ENCODE measurements at regions not wholly inside any gene's neighbourhood (a gene's known extent, or its start where the extent isn't known, plus 50 kb on each side); places are given as distances from the start of the nearest gene placed in this dataset.
A peak's percentile ranks its signal among the peaks of the same experiment; 100 is the strongest.

DNA sequence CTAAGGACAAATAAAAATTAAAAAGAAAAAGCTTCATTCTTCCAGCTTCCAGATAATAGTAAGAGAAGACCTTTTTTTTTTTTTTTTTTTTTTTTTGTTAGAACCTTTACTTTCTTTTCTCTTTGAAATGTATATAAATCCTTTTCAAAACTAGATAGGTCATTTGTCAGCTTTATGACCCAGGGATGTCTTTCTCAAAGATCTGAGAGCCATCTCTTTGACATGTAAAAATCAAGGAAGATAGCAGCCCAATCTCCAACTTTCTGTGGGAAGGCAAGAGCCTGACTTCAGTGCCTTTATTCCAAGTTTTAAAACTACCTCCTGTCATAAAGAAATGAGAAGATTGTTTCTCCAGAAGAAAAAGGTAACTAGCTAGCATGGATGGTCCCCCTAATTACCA is 203.3 kb upstream of the LRFN5 start:
- H3K27ac Mint-ChIP-seq: no peak overlapping the region
- peaks cover 38% of the 10 kb centered on the region for H3K4me1 ChIP-seq (ENCODE audit: insufficient read depth)
- no peaks in the 10 kb centered on the region for H4K20me1 ChIP-seq (replicated peaks; ENCODE audit: insufficient read depth)
- peak; percentile 75 for DNase-seq (ENCODE audit: low spot score)
- H3K4me3 ChIP-seq: no peak overlapping the region
- no peak overlapping the region for H2AFZ ChIP-seq
- no peaks in the 10 kb centered on the region for H3K79me2 ChIP-seq (replicated peaks; ENCODE audit: insufficient read depth)
- peak overlapping the region; percentile 12 for H3K4me2 ChIP-seq
- no peaks in the 10 kb centered on the region for H3K36me3 ChIP-seq (ENCODE audit: insufficient read depth)
- peaks cover 11% of the 10 kb centered on the region for H3K27me3 Mint-ChIP-seq (ENCODE audit: insufficient read depth, low read depth, poor library complexity)
- no peaks in the 10 kb centered on the region for H3K36me3 Mint-ChIP-seq (ENCODE audit: low read depth)
- no peaks in the 10 kb centered on the region for H3K9me3 Mint-ChIP-seq
- no peak overlapping the region for H3K4me3 Mint-ChIP-seq
- peaks cover 33% of the 10 kb centered on the region for H3K4me1 Mint-ChIP-seq
- no peak for TF ChIP-seq EZH2 (IDR thresholded peaks at IDR 0.05; ENCODE audit: low read depth, unreplicated experiment)
- TF ChIP-seq NANOG (IDR thresholded peaks at IDR 0.05; ENCODE audit: borderline replicate concordance): peak; percentile 95
- H3K27me3 ChIP-seq (ENCODE audit: insufficient read depth): peaks cover 18% of the 10 kb centered on the region
- no peaks in the 10 kb centered on the region for H3F3A ChIP-seq (replicated peaks; ENCODE audit: low read depth)
- no peak overlapping the region for H3K27ac ChIP-seq (ENCODE audit: low read depth)
- peak; percentile 80 for ATAC-seq
- H3K9me2 ChIP-seq (ENCODE audit: insufficient read depth): no peaks in the 10 kb centered on the region

DNA sequence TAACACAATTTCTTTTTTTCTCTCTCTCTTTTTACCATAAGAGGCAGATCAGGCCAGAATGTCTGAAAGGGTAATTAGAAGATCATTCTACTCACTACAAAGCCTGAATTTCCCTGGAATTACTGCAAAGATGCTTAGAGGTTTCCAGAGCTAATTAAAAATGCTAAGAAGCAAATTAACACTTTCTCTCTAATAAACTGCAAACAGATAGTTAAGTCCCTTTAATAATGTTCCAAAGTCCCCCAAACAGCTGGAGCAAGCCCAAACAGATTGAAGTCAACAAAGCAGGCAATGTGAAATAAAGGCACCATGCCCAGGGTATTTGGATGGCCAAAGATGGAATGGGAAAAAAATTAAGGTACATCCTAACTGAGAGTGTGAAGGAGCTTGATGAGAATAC is 208.8 kb upstream of the LRFN5 start:
- Histone ChIP-seq H3K9me2 (ENCODE audit: insufficient read depth) (no peaks in the 10 kb centered on the region), H3K27ac (ENCODE audit: low read depth) (no peak overlapping the region), H3K4me3 (no peak overlapping the region), H4K20me1 (replicated peaks; ENCODE audit: insufficient read depth) (no peaks in the 10 kb centered on the region), H3K36me3 (ENCODE audit: insufficient read depth) (no peaks in the 10 kb centered on the region), H3K27me3 (ENCODE audit: insufficient read depth) (no peaks in the 10 kb centered on the region), H3K79me2 (replicated peaks; ENCODE audit: insufficient read depth) (no peaks in the 10 kb centered on the region), H2AFZ (no peak overlapping the region), H3F3A (replicated peaks; ENCODE audit: low read depth) (no peaks in the 10 kb centered on the region), H3K4me1 (ENCODE audit: insufficient read depth) (peaks cover 32% of the 10 kb centered on the region), H3K4me2 (peak overlapping the region; percentile 16; the same call in 1 of the 2 replicates)
- peaks cover 5% of the 10 kb centered on the region for H3K27me3 Mint-ChIP-seq (ENCODE audit: insufficient read depth, low read depth, poor library complexity)
- no peak for TF ChIP-seq NANOG (IDR thresholded peaks at IDR 0.05; ENCODE audit: borderline replicate concordance)
- TF ChIP-seq, protein P1, sequence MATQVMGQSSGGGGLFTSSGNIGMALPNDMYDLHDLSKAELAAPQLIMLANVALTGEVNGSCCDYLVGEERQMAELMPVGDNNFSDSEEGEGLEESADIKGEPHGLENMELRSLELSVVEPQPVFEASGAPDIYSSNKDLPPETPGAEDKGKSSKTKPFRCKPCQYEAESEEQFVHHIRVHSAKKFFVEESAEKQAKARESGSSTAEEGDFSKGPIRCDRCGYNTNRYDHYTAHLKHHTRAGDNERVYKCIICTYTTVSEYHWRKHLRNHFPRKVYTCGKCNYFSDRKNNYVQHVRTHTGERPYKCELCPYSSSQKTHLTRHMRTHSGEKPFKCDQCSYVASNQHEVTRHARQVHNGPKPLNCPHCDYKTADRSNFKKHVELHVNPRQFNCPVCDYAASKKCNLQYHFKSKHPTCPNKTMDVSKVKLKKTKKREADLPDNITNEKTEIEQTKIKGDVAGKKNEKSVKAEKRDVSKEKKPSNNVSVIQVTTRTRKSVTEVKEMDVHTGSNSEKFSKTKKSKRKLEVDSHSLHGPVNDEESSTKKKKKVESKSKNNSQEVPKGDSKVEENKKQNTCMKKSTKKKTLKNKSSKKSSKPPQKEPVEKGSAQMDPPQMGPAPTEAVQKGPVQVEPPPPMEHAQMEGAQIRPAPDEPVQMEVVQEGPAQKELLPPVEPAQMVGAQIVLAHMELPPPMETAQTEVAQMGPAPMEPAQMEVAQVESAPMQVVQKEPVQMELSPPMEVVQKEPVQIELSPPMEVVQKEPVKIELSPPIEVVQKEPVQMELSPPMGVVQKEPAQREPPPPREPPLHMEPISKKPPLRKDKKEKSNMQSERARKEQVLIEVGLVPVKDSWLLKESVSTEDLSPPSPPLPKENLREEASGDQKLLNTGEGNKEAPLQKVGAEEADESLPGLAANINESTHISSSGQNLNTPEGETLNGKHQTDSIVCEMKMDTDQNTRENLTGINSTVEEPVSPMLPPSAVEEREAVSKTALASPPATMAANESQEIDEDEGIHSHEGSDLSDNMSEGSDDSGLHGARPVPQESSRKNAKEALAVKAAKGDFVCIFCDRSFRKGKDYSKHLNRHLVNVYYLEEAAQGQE (IDR thresholded peaks at IDR 0.05; ENCODE audit: unreplicated experiment): no peak
- no peak for TF ChIP-seq ZNF331 (CRISPR knock-in tag; IDR thresholded peaks at IDR 0.05; ENCODE audit: low read depth)
- TF ChIP-seq CTCF (conservative IDR thresholded peaks at IDR 0.05; ENCODE audit: low read depth in 2 of 2): no peak
- TF ChIP-seq EZH2phosphoT487 (IDR thresholded peaks at IDR 0.05; ENCODE audit: unreplicated experiment): no peak
- TF ChIP-seq CREB1 (CRISPR knock-in tag; IDR thresholded peaks at IDR 0.05; ENCODE audit: low read depth): no peak
- no peak for TF ChIP-seq JUNB (IDR thresholded peaks at IDR 0.05; ENCODE audit: unreplicated experiment)
- no peak for TF ChIP-seq EZH2 (IDR thresholded peaks at IDR 0.05; ENCODE audit: low read depth, unreplicated experiment)
- TF ChIP-seq, protein P2, sequence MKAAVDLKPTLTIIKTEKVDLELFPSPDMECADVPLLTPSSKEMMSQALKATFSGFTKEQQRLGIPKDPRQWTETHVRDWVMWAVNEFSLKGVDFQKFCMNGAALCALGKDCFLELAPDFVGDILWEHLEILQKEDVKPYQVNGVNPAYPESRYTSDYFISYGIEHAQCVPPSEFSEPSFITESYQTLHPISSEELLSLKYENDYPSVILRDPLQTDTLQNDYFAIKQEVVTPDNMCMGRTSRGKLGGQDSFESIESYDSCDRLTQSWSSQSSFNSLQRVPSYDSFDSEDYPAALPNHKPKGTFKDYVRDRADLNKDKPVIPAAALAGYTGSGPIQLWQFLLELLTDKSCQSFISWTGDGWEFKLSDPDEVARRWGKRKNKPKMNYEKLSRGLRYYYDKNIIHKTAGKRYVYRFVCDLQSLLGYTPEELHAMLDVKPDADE (IDR thresholded peaks at IDR 0.05): no peak
- no peak for TF ChIP-seq POLR2AphosphoS5 (IDR thresholded peaks at IDR 0.05; ENCODE audit: low read depth)
- no peak for TF ChIP-seq STAT1 (IDR thresholded peaks at IDR 0.05; ENCODE audit: unreplicated experiment)
- H3K36me3 Mint-ChIP-seq (ENCODE audit: low read depth): no peaks in the 10 kb centered on the region
- ATAC-seq (no peak), DNase-seq (ENCODE audit: low spot score) (no peak)
- H3K27ac Mint-ChIP-seq: peak overlapping the region; percentile 32; the same call in 1 of the 2 replicates
- H3K9me3 Mint-ChIP-seq: no peaks in the 10 kb centered on the region
- H3K4me3 Mint-ChIP-seq: no peak overlapping the region
- H3K4me1 Mint-ChIP-seq: peaks cover 23% of the 10 kb centered on the region

Data from GM23338 (cell line).